ENCODE measurements at regions not wholly inside any gene's neighbourhood (a gene's known extent, or its start where the extent isn't known, plus 50 kb on each side); places are given as distances from the start of the nearest gene placed in this dataset.

DNA sequence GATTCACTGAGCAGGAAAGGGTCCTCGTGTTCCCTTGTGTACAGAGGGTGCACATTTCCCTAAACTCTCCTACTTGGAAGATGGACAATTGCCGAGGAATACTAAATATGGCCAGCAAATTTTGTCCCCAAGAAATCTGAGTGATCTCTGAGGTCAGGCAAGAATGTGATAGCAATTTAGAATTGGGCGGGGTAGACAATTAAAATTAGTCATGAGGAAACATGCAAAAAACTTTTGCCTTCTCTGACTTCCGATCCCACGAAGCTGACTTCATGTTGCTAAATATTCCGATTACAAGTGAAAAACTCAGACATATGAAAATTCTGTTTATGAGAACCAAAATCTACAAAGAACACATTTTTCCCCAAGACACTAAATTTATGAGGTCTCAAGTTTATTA lies 453.9 kb upstream of the ZFP42 start:
- TF ChIP-seq POLR2A (IDR thresholded peaks at IDR 0.05; ENCODE audit: control extremely low read depth in 1 of 2, low read depth in 2 of 2, low read length in 2 of 2) (no peak), CBX8 (IDR thresholded peaks at IDR 0.05; ENCODE audit: borderline replicate concordance, low read depth, low read length) (no peak), EZH2 (IDR thresholded peaks at IDR 0.05; ENCODE audit: low read depth, low read length, severe bottlenecking) (no peak), CHD2 (IDR thresholded peaks at IDR 0.05; ENCODE audit: low read length) (no peak), PHF8 (conservative IDR thresholded peaks at IDR 0.05; ENCODE audit: low read depth, low read length) (no peak), SP1 (IDR thresholded peaks at IDR 0.05; ENCODE audit: low read depth, low read length) (no peak), HDAC2 (IDR thresholded peaks at IDR 0.05; ENCODE audit: borderline replicate concordance in 1 of 2, low read depth in 2 of 2, low read length in 2 of 2) (no peak), RAD21 (IDR thresholded peaks at IDR 0.05 in 1 of 2, conservative IDR thresholded peaks at IDR 0.05 in 1 of 2; ENCODE audit: low read depth in 2 of 2, low read length in 2 of 2) (no peak)
- TF ChIP-seq, protein P1, sequence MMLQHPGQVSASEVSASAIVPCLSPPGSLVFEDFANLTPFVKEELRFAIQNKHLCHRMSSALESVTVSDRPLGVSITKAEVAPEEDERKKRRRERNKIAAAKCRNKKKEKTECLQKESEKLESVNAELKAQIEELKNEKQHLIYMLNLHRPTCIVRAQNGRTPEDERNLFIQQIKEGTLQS (IDR thresholded peaks at IDR 0.05; ENCODE audit: insufficient read depth, low read depth, low read length) = no peak
- TF ChIP-seq, protein P2, sequence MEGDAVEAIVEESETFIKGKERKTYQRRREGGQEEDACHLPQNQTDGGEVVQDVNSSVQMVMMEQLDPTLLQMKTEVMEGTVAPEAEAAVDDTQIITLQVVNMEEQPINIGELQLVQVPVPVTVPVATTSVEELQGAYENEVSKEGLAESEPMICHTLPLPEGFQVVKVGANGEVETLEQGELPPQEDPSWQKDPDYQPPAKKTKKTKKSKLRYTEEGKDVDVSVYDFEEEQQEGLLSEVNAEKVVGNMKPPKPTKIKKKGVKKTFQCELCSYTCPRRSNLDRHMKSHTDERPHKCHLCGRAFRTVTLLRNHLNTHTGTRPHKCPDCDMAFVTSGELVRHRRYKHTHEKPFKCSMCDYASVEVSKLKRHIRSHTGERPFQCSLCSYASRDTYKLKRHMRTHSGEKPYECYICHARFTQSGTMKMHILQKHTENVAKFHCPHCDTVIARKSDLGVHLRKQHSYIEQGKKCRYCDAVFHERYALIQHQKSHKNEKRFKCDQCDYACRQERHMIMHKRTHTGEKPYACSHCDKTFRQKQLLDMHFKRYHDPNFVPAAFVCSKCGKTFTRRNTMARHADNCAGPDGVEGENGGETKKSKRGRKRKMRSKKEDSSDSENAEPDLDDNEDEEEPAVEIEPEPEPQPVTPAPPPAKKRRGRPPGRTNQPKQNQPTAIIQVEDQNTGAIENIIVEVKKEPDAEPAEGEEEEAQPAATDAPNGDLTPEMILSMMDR (IDR thresholded peaks at IDR 0.05; ENCODE audit: control extremely low read depth in 1 of 3, insufficient read depth in 1 of 3, low read depth in 1 of 3, low read length in 3 of 3) = no peak
- TF ChIP-seq, protein P3, sequence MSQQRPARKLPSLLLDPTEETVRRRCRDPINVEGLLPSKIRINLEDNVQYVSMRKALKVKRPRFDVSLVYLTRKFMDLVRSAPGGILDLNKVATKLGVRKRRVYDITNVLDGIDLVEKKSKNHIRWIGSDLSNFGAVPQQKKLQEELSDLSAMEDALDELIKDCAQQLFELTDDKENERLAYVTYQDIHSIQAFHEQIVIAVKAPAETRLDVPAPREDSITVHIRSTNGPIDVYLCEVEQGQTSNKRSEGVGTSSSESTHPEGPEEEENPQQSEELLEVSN (IDR thresholded peaks at IDR 0.05) = no peak

Measured in H1 (cell line).